HG02840 (cell line): ENCODE measurements at regions not wholly inside any gene's neighbourhood (a gene's known extent, or its start where the extent isn't known, plus 50 kb on each side); places are given as distances from the start of the nearest gene placed in this dataset.
"Not testable (repeated sequence)": the region's sequence is repeated elsewhere in the genome, so short reads cannot be mapped to it uniquely, and the experiment has no call there.

Source experiments
- ATAC-seq: cut with Tn5 transposase; IDR thresholded peaks from one replicate; pipeline ENCODE4 v1.9.1; 2021; ENCODE audit warnings: mild to moderate bottlenecking, moderate library complexity, moderate number of reproducible peaks; ENCODE audit not compliant: unreplicated experiment, low FRiP score

GRCh38 chr2:167756446-167756845 is 490.9 kb downstream of the STK39 start:
- no peak for ATAC-seq

- no peak for ATAC-seq
These were observed 494.3 kb downstream of the STK39 start for GRCh38 chr2:167753142-167753541.

- ATAC-seq: no peak
These were observed 494.7 kb downstream of the STK39 start for GRCh38 chr2:167752734-167753133.

GRCh38 chr2:167750675-167751074 is 496.7 kb downstream of the STK39 start:
- no peak for ATAC-seq

- ATAC-seq: no peak
These were observed 497.7 kb downstream of the STK39 start for GRCh38 chr2:167749660-167750059.

GRCh38 chr2:167749016-167749415 is 498.4 kb downstream of the STK39 start:
- no peak for ATAC-seq

- no peak for ATAC-seq
These were observed 498.9 kb downstream of the STK39 start for GRCh38 chr2:167748536-167748935.

GRCh38 chr2:167745667-167746066 is 501.7 kb downstream of the STK39 start:
- no peak for ATAC-seq

- ATAC-seq: not testable (repeated sequence)
These were observed 507.5 kb downstream of the STK39 start for GRCh38 chr2:167739921-167740320.

GRCh38 chr2:167733747-167734146 is 513.6 kb downstream of the STK39 start:
- no peak for ATAC-seq

- no peak for ATAC-seq
These were observed 515.1 kb downstream of the STK39 start for GRCh38 chr2:167732326-167732725.

GRCh38 chr2:167729911-167730310 is 517.5 kb downstream of the STK39 start:
- ATAC-seq: no peak

GRCh38 chr2:167726788-167727187 is 520.6 kb downstream of the STK39 start:
- ATAC-seq: no peak

GRCh38 chr2:167721593-167721992 is 525.8 kb downstream of the STK39 start:
- no peak for ATAC-seq

GRCh38 chr2:167719410-167719809 is 528.0 kb downstream of the STK39 start:
- no peak for ATAC-seq

GRCh38 chr2:167718560-167718959 is 528.8 kb downstream of the STK39 start:
- no peak for ATAC-seq

- ATAC-seq: no peak
These were observed 531.5 kb downstream of the STK39 start for GRCh38 chr2:167715932-167716331.

GRCh38 chr2:167715498-167715897 is 531.9 kb downstream of the STK39 start:
- ATAC-seq: not testable (repeated sequence)

GRCh38 chr2:167712275-167712674 is 535.1 kb downstream of the STK39 start:
- ATAC-seq: no peak

GRCh38 chr2:167708998-167709397 is 538.4 kb downstream of the STK39 start:
- ATAC-seq: no peak

- ATAC-seq: no peak
These were observed 540.6 kb downstream of the STK39 start for GRCh38 chr2:167706800-167707199.

GRCh38 chr2:167703441-167703840 is 544.0 kb downstream of the STK39 start:
- no peak for ATAC-seq

- no peak for ATAC-seq
These were observed 545.2 kb downstream of the STK39 start for GRCh38 chr2:167702227-167702626.
